H1 (cell line): ENCODE measurements at regions not wholly inside any gene's neighbourhood (a gene's known extent, or its start where the extent isn't known, plus 50 kb on each side); places are given as distances from the start of the nearest gene placed in this dataset.

Experiments
- CTCF ChIA-PET: fragments of 300-600 bp; sonication (Branson Sonifier 250); formaldehyde crosslinking; loops from one replicate; lab custom pipeline; 2021; ENCODE audit not compliant: partially characterized antibody; lab: Charles Lee
- POLR2A ChIA-PET: fragments of 300-600 bp; sonication (Branson Sonifier 250); formaldehyde crosslinking; loops from one replicate; lab custom pipeline; 2021; ENCODE audit warnings: inconsistent platforms; ENCODE audit not compliant: partially characterized antibody; lab: Charles Lee
- DNase-seq, 2 experiments: peaks; one replicate each; pipeline versions ENCODE4 v3.0.0 to v3.0.0-alpha.2; 2010 to 2022; ENCODE audit warnings: low spot score in 2 of 2, low read depth in 1 of 2, mixed read lengths in 1 of 2
- FAIRE-seq: peaks from 2 replicates; lab custom pipeline; 2011; peaks lifted over from hg19 to GRCh38; lab: Jason Lieb, UNC
- H2AFZ ChIP-seq: 2 replicates; pipeline ENCODE4 v1.8.1; 2012; ENCODE audit warnings: low read length, inconsistent platforms
- H2AK5ac ChIP-seq: 2 replicates; pipeline ENCODE4 v1.6.1; 2013; ENCODE audit warnings: low read depth, low read length
- H2BK120ac ChIP-seq: replicated peaks from 2 replicates; pipeline ENCODE3; 2013; ENCODE audit warnings: low read depth, low read length, inconsistent platforms
- H2BK12ac ChIP-seq: 2 replicates; pipeline ENCODE4 v1.6.1; 2013; ENCODE audit warnings: low read depth, low read length
- H2BK15ac ChIP-seq: 2 replicates; pipeline ENCODE4 v1.6.1; 2013; ENCODE audit warnings: low read length
- H2BK20ac ChIP-seq: 2 replicates; pipeline ENCODE4 v1.6.1; 2013; ENCODE audit warnings: low read length
- H2BK5ac ChIP-seq: 2 replicates; pipeline ENCODE4 v1.6.1; 2013; ENCODE audit warnings: low read depth, low read length
- H3K14ac ChIP-seq: 2 replicates; pipeline ENCODE4 v1.6.1; 2013; ENCODE audit warnings: inconsistent platforms; ENCODE audit not compliant: insufficient read length
- H3K18ac ChIP-seq: 2 replicates; pipeline ENCODE4 v1.6.1; 2013; ENCODE audit warnings: low read length; ENCODE audit errors: extremely low read depth
- H3K23ac ChIP-seq: 2 replicates; pipeline ENCODE4 v1.6.1; 2013; ENCODE audit warnings: inconsistent platforms; ENCODE audit not compliant: insufficient read length
- H3K23me2 ChIP-seq: 2 replicates; pipeline ENCODE4 v1.6.1; 2013; ENCODE audit warnings: low read depth, low read length
- H3K27ac ChIP-seq: 2 replicates; pipeline ENCODE4 v1.6.1; 2011; ENCODE audit warnings: low read depth, low read length, inconsistent platforms
- H3K27me3 ChIP-seq, 4 experiments: replicated peaks in 1 of 4; 1 replicate in 1 of 4; 2 replicates in 3 of 4; pipeline versions ENCODE4 v1.6.1 to v1.8.1; 2011 to 2013; ENCODE audit warnings: low read length in 3 of 4, mild to moderate bottlenecking in 3 of 4, inconsistent platforms in 2 of 4, mixed read lengths in 2 of 4, moderate library complexity in 1 of 4; ENCODE audit not compliant: control insufficient read depth in 3 of 4, insufficient read depth in 3 of 4; ENCODE audit errors: extremely low read depth in 1 of 4
- H3K36me3 ChIP-seq, 4 experiments: 2 replicates each; pipeline versions ENCODE4 v1.6.1 to v1.8.1; 2011 to 2013; ENCODE audit warnings: mild to moderate bottlenecking in 4 of 4, low read length in 3 of 4, moderate library complexity in 2 of 4, control low read depth in 1 of 4, inconsistent platforms in 1 of 4; ENCODE audit not compliant: insufficient read depth in 4 of 4, control insufficient read depth in 2 of 4
- H3K4ac ChIP-seq: replicated peaks from 2 replicates; pipeline ENCODE3; 2013; ENCODE audit warnings: low read length, low read depth, mixed read lengths, inconsistent platforms; ENCODE audit not compliant: insufficient read length
- H3K4me1 ChIP-seq, 4 experiments: replicated peaks in 1 of 4; 1 replicate in 1 of 4; 2 replicates in 3 of 4; pipeline versions ENCODE4 v1.6.1 to v1.8.1; 2011 to 2013; ENCODE audit warnings: low read length in 3 of 4, inconsistent platforms in 2 of 4, mixed read lengths in 1 of 4; ENCODE audit not compliant: insufficient read depth in 4 of 4, control insufficient read depth in 3 of 4
- H3K4me2 ChIP-seq, 2 experiments: 2 replicates each; pipeline versions ENCODE4 v1.6.1 to v1.8.1; 2011 to 2013; ENCODE audit warnings: low read depth in 2 of 2, low read length in 2 of 2, control low read depth in 1 of 2, inconsistent platforms in 1 of 2, mild to moderate bottlenecking in 1 of 2; ENCODE audit not compliant: insufficient read depth in 1 of 2
- H3K4me3 ChIP-seq, 4 experiments: fragments of 200-600, 300-600 bp in 1 of 4; sonication (generic), shearing (Covaris generic), sonication (Bioruptor Twin) in 1 of 4; 2 replicates each; pipeline versions ENCODE4 v1.5.1 to v1.8.1; 2011 to 2016; ENCODE audit warnings: low read length in 4 of 4, low read depth in 3 of 4, control low read depth in 2 of 4, inconsistent platforms in 2 of 4, mild to moderate bottlenecking in 2 of 4, mixed read lengths in 1 of 4, moderate library complexity in 1 of 4; ENCODE audit not compliant: insufficient read depth in 2 of 4; ENCODE audit errors: extremely low read depth in 1 of 4
- H3K56ac ChIP-seq: replicated peaks from 2 replicates; pipeline ENCODE3; 2013; ENCODE audit warnings: low read depth, mild to moderate bottlenecking, mixed read lengths, low read length, inconsistent platforms; ENCODE audit not compliant: insufficient read length
- H3K79me1 ChIP-seq: 2 replicates; pipeline ENCODE4 v1.6.1; 2013; ENCODE audit warnings: low read depth, low read length, control low read depth
- H3K79me2 ChIP-seq, 2 experiments: 2 replicates each; pipeline versions ENCODE4 v1.6.1 to v1.8.1; 2012 to 2013; ENCODE audit warnings: low read length in 2 of 2, mild to moderate bottlenecking in 2 of 2, inconsistent platforms in 1 of 2; ENCODE audit not compliant: insufficient read depth in 2 of 2, control insufficient read depth in 1 of 2
- H3K9ac ChIP-seq, 4 experiments: replicated peaks in 1 of 4; 1 replicate in 1 of 4; 2 replicates in 3 of 4; pipeline versions ENCODE4 v1.6.1 to v1.8.1; 2011 to 2013; ENCODE audit warnings: low read depth in 3 of 4, low read length in 3 of 4, control low read depth in 2 of 4, mild to moderate bottlenecking in 2 of 4, moderate library complexity in 2 of 4, inconsistent platforms in 1 of 4; ENCODE audit errors: extremely low read depth in 1 of 4
- H3K9me3 ChIP-seq, 2 experiments: 2 replicates each; pipeline versions ENCODE4 v1.6.1 to v1.8.1; 2012 to 2013; ENCODE audit warnings: mild to moderate bottlenecking in 2 of 2, moderate library complexity in 2 of 2, control low read depth in 1 of 2, inconsistent platforms in 1 of 2, low read depth in 1 of 2, low read length in 1 of 2, mixed read lengths in 1 of 2; ENCODE audit not compliant: insufficient read depth in 2 of 2
- H4K20me1 ChIP-seq, 2 experiments: replicated peaks in 1 of 2; 2 replicates each; pipeline versions ENCODE3 to v1.8.1; 2011 to 2013; ENCODE audit warnings: inconsistent platforms in 2 of 2, low read length in 2 of 2, mild to moderate bottlenecking in 1 of 2; ENCODE audit not compliant: insufficient read depth in 2 of 2, control insufficient read depth in 1 of 2
- H4K5ac ChIP-seq: 2 replicates; pipeline ENCODE4 v1.6.1; 2013; ENCODE audit warnings: low read length, low read depth, mixed read lengths, inconsistent platforms; ENCODE audit not compliant: insufficient read length
- H4K8ac ChIP-seq: 2 replicates; pipeline ENCODE4 v1.8.0; 2013; ENCODE audit warnings: mild to moderate bottlenecking, moderate library complexity, low read length, inconsistent platforms; ENCODE audit not compliant: insufficient read depth; ENCODE audit errors: extremely low read depth
- H4K91ac ChIP-seq: replicated peaks from 2 replicates; pipeline ENCODE3; 2013; ENCODE audit warnings: low read length, mixed read lengths, inconsistent platforms; ENCODE audit not compliant: insufficient read length
- BRCA1 ChIP-seq: IDR thresholded peaks from 2 replicates; pipeline ENCODE4 v1.6.1; 2012; ENCODE audit warnings: low read depth, low read length, improper control_type of control experiment
- EGR1 ChIP-seq: IDR thresholded peaks from 2 replicates; pipeline ENCODE4 v1.6.1; 2011; ENCODE audit warnings: low read depth, low read length, borderline replicate concordance
- GABPA ChIP-seq: IDR thresholded peaks from 2 replicates; pipeline ENCODE4 v1.6.1; 2011; ENCODE audit warnings: mild to moderate bottlenecking, low read length, moderate library complexity, borderline replicate concordance; ENCODE audit not compliant: insufficient read depth
- HDAC6 ChIP-seq: IDR thresholded peaks from one replicate; pipeline ENCODE4 v1.7.1; 2012; ENCODE audit warnings: low read depth, mild to moderate bottlenecking, inconsistent platforms, low read length, moderate library complexity
- JUN ChIP-seq: IDR thresholded peaks from 2 replicates; pipeline ENCODE4 v1.6.1; 2011; ENCODE audit warnings: low read depth, mild to moderate bottlenecking, improper control_type of control experiment, low read length
- KDM4A ChIP-seq: IDR thresholded peaks from one replicate; pipeline ENCODE4 v1.7.1; 2012; ENCODE audit warnings: low read depth, mild to moderate bottlenecking, moderate library complexity, low read length, inconsistent platforms; ENCODE audit not compliant: severe bottlenecking
- MAX ChIP-seq: IDR thresholded peaks from 2 replicates; pipeline ENCODE4 v1.6.1; 2012; ENCODE audit warnings: inconsistent platforms
- NANOG ChIP-seq: IDR thresholded peaks from 2 replicates; pipeline ENCODE4 v1.6.1; 2011; ENCODE audit warnings: low read length, low read depth, mild to moderate bottlenecking, inconsistent platforms; ENCODE audit not compliant: insufficient read depth, poor library complexity, severe bottlenecking
- PHF8 ChIP-seq: fragments of 200-600 bp; sonication (generic); conservative IDR thresholded peaks from 2 replicates; pipeline ENCODE4 v1.7.1; 2012; ENCODE audit warnings: low read depth, mild to moderate bottlenecking, inconsistent platforms, low read length, moderate library complexity
- POLR2AphosphoS5 ChIP-seq: IDR thresholded peaks from 2 replicates; pipeline ENCODE4 v1.6.1; 2011; ENCODE audit warnings: low read depth, low read length
- USF2 ChIP-seq: IDR thresholded peaks from 2 replicates; pipeline ENCODE4 v1.6.1; 2011; ENCODE audit warnings: low read length, improper control_type of control experiment
- WGBS, 2 experiments: shearing (Covaris generic) in 1 of 2; methylation state at CpG; one replicate each; pipeline versions ENCODE4 v1.1.6 to v1.1.7; 2013 to 2015; ENCODE audit warnings: low lambda C conversion rate in 2 of 2, mixed read lengths in 2 of 2, inconsistent platforms in 1 of 2, low coverage in 1 of 2, missing lambda C conversion rate in 1 of 2; ENCODE audit not compliant: insufficient replicate concordance in 2 of 2, insufficient coverage in 1 of 2, insufficient read length in 1 of 2; ENCODE audit errors: extremely low coverage in 1 of 2, missing lambda C conversion rate in 1 of 2; 5-methylcytosine and 5-hydroxymethylcytosine counted together

GRCh38 chr11:93063086-93063485 is 93.6 kb downstream of the MTNR1B start:
- Histone ChIP-seq H3K4me2 (no peak overlapping the region), H2BK120ac (no peak overlapping the region), H3K9me3 (no peaks in the 10 kb centered on the region), H2BK15ac (no peak overlapping the region), H4K91ac (peak overlapping the region; percentile 25), H2AK5ac (no peak overlapping the region), H3K4me3 (no peak overlapping the region), H3K27ac (no peak overlapping the region), H4K5ac (no peak overlapping the region), H3K14ac (no peak overlapping the region), H2BK5ac (no peak overlapping the region), H3K23ac (no peak overlapping the region), H3K36me3 (no peaks in the 10 kb centered on the region), H3K27me3 (no peaks in the 10 kb centered on the region; a peak in 1 of 7 replicates), H4K8ac (no peak overlapping the region), H3K4me1 (peaks cover 0 to 4% (median 0%) of the 10 kb centered on the region in 4 experiments; a peak in 2 of 7 replicates), H3K9ac (no peak overlapping the region), H2BK12ac (no peak overlapping the region; the same call in 1 of the 2 replicates), H3K4ac (no peak overlapping the region), H3K56ac (no peak overlapping the region), H3K79me1 (no peaks in the 10 kb centered on the region), H3K23me2 (no peaks in the 10 kb centered on the region), H3K18ac (no peak overlapping the region), H3K79me2 (no peaks in the 10 kb centered on the region), H2AFZ (no peak overlapping the region), H2BK20ac (no peak overlapping the region), H4K20me1 (no peaks in the 10 kb centered on the region)
- POLR2A ChIA-PET, result no interaction called here
- DNase-seq (no peak), FAIRE-seq (no peak)
- 100% methylated on average over 1 of the region's 1 CpG; no CpG with 5 or more reads in 1 of the 2 experiments for WGBS, 2 experiments
- CTCF ChIA-PET, result interaction anchor here (0.6 to 5.4 kb wide), 3 partner anchors 8 to 121 kb away, joined by 3 to 39 read pairs (median 11); no protein-coding TSS in a partner anchor
- no peak for TF ChIP-seq MAX
- no peak for TF ChIP-seq HDAC6
- TF ChIP-seq PHF8, result no peak
- TF ChIP-seq USF2, result no peak
- no peak for TF ChIP-seq EGR1
- TF ChIP-seq POLR2AphosphoS5, result no peak
- no peak for TF ChIP-seq NANOG
- no peak for TF ChIP-seq GABPA
- no peak for TF ChIP-seq BRCA1
- no peak for TF ChIP-seq JUN
- TF ChIP-seq KDM4A, result no peak
